Glutamatergic neuron (in vitro differentiated cells): ENCODE measurements at regions not wholly inside any gene's neighbourhood (a gene's known extent, or its start where the extent isn't known, plus 50 kb on each side); places are given as distances from the start of the nearest gene placed in this dataset.

Source experiments
- DNase-seq: peaks from one replicate; pipeline ENCODE4 v3.0.0; 2022
- H3K27ac Mint-ChIP-seq: one replicate; pipeline ENCODE4 v1.8.0; 2020; ENCODE audit warnings: mild to moderate bottlenecking, mixed read lengths, inconsistent platforms; ENCODE audit not compliant: unreplicated experiment
- H3K27me3 Mint-ChIP-seq: one replicate; pipeline ENCODE4 v1.8.0; 2020; ENCODE audit warnings: mild to moderate bottlenecking, moderate library complexity, mixed read lengths, inconsistent platforms; ENCODE audit not compliant: unreplicated experiment
- H3K36me3 Mint-ChIP-seq: one replicate; pipeline ENCODE4 v1.8.0; 2020; ENCODE audit warnings: mild to moderate bottlenecking, mixed read lengths, inconsistent platforms; ENCODE audit not compliant: unreplicated experiment
- H3K4me1 Mint-ChIP-seq: one replicate; pipeline ENCODE4 v1.8.0; 2020; ENCODE audit warnings: mild to moderate bottlenecking, low read depth, mixed read lengths, inconsistent platforms; ENCODE audit not compliant: unreplicated experiment
- H3K4me3 Mint-ChIP-seq: one replicate; pipeline ENCODE4 v1.8.0; 2020; ENCODE audit warnings: mild to moderate bottlenecking, mixed read lengths, inconsistent platforms; ENCODE audit not compliant: unreplicated experiment
- H3K9me3 Mint-ChIP-seq: one replicate; pipeline ENCODE4 v1.8.0; 2020; ENCODE audit warnings: mild to moderate bottlenecking, moderate library complexity, mixed read lengths, inconsistent platforms; ENCODE audit not compliant: unreplicated experiment
- TF ChIP-seq, protein P1 (sequence below): fragments of 200-600 bp; sonication (generic); IDR thresholded peaks from one replicate; pipeline ENCODE4 v1.5.0; 2021; ENCODE audit not compliant: partially characterized antibody, unreplicated experiment

- Mint-ChIP-seq H3K4me1 (no peaks in the 10 kb centered on the region), H3K27ac (no peak overlapping the region), H3K27me3 (no peaks in the 10 kb centered on the region), H3K4me3 (no peak overlapping the region), H3K36me3 (no peaks in the 10 kb centered on the region), H3K9me3 (no peaks in the 10 kb centered on the region)
- no peak for DNase-seq
- TF ChIP-seq, protein P1, sequence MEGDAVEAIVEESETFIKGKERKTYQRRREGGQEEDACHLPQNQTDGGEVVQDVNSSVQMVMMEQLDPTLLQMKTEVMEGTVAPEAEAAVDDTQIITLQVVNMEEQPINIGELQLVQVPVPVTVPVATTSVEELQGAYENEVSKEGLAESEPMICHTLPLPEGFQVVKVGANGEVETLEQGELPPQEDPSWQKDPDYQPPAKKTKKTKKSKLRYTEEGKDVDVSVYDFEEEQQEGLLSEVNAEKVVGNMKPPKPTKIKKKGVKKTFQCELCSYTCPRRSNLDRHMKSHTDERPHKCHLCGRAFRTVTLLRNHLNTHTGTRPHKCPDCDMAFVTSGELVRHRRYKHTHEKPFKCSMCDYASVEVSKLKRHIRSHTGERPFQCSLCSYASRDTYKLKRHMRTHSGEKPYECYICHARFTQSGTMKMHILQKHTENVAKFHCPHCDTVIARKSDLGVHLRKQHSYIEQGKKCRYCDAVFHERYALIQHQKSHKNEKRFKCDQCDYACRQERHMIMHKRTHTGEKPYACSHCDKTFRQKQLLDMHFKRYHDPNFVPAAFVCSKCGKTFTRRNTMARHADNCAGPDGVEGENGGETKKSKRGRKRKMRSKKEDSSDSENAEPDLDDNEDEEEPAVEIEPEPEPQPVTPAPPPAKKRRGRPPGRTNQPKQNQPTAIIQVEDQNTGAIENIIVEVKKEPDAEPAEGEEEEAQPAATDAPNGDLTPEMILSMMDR: no peak
Observed at GRCh38 chr1:191739544-191739943, 418.7 kb upstream of the RGS18 start.

DNA sequence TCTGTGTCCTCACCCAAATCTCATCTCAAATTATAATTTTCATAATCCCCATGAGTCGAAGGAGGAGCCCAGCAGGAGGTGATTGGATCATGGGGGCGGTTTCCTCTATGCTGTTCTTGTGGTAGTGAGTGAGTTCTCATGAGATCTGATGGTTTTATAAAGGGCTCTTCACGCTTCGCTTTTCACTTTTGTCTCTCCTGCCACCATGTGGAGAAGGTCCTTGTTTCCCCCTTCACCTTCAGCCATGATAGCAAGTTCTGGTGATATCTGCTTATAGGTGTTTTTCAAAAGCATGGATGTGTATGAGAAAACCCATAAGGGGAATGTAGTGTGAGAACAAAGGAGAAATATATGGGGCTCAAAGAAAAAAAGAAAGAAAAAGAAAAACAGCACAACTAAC is 405.9 kb upstream of the RGS18 start:
- H3K36me3 Mint-ChIP-seq: no peaks in the 10 kb centered on the region
- H3K4me1 Mint-ChIP-seq: no peaks in the 10 kb centered on the region
- H3K27me3 Mint-ChIP-seq: no peaks in the 10 kb centered on the region
- no peak overlapping the region for H3K27ac Mint-ChIP-seq
- TF ChIP-seq, protein P1: no peak
- no peak overlapping the region for H3K4me3 Mint-ChIP-seq
- DNase-seq: no peak
- no peaks in the 10 kb centered on the region for H3K9me3 Mint-ChIP-seq

DNA sequence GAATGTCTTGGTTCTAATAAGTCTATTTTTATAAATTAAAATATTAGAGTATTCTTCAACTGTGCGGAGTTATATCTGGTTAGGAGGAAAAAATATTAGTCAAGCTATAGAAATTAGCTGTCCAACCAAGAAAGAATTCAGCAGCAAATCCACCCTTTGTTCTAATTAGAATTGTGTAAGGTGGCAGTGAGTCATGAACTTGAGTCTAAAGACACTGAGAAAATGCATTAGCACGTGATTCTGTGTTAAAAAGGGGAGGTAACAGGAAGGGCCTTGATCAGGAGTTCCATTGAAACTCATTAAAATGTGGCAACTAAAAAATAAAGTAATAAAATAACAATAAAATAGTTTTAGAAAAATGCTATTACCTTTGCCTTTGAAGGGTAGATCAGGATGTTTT is 398.2 kb upstream of the RGS18 start:
- no peak overlapping the region for H3K4me3 Mint-ChIP-seq
- TF ChIP-seq, protein P1: no peak
- H3K27ac Mint-ChIP-seq: no peak overlapping the region
- no peaks in the 10 kb centered on the region for H3K9me3 Mint-ChIP-seq
- no peaks in the 10 kb centered on the region for H3K36me3 Mint-ChIP-seq
- no peaks in the 10 kb centered on the region for H3K27me3 Mint-ChIP-seq
- no peaks in the 10 kb centered on the region for H3K4me1 Mint-ChIP-seq
- no peak for DNase-seq

GRCh38 chr1:191788551-191788950 is 369.7 kb upstream of the RGS18 start:
- Mint-ChIP-seq H3K27ac (no peak overlapping the region), H3K4me3 (no peak overlapping the region), H3K4me1 (no peaks in the 10 kb centered on the region), H3K27me3 (no peaks in the 10 kb centered on the region), H3K9me3 (no peaks in the 10 kb centered on the region), H3K36me3 (no peaks in the 10 kb centered on the region)
- no peak for DNase-seq
- TF ChIP-seq, protein P1: no peak

DNA sequence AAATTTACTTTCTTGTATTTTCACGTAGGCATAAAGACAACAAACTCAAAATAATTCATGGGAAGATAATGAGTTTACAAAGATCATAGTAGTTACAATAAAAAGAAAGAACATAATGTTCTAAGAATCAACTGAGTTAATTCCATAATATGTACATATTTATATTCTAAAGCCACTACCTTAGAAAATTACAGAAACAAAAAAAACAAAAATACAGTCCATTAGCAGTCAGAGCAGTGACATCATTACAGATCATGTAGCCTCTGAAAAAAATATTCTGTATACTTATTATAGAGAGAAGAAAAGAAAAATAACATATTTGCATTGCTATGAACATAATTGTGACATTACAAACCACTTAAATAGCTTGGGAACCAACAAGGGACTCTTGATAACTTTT is 360.1 kb upstream of the RGS18 start:
- H3K9me3 Mint-ChIP-seq: no peaks in the 10 kb centered on the region

More for the DNA sequence above, 360.1 kb upstream of the RGS18 start:
- H3K27ac Mint-ChIP-seq: no peak overlapping the region
- no peaks in the 10 kb centered on the region for H3K36me3 Mint-ChIP-seq
- H3K27me3 Mint-ChIP-seq: no peaks in the 10 kb centered on the region
- H3K4me1 Mint-ChIP-seq: no peaks in the 10 kb centered on the region
- TF ChIP-seq, protein P1: no peak
- H3K4me3 Mint-ChIP-seq: no peak overlapping the region
- no peak for DNase-seq
